WTC11 (cell line): ENCODE measurements at regions not wholly inside any gene's neighbourhood (a gene's known extent, or its start where the extent isn't known, plus 50 kb on each side); places are given as distances from the start of the nearest gene placed in this dataset.

Experiments
- ATAC-seq: fragments of 200-7000 bp; cut with Tn5 transposase; 2 replicates; pipeline ENCODE4 v1.10.0; 2021; ENCODE audit warnings: mild to moderate bottlenecking, moderate library complexity
- CTCF ChIA-PET: fragments of 300-600 bp; sonication (Branson Sonifier 250); formaldehyde crosslinking; loops from one replicate; lab custom pipeline; 2021; ENCODE audit warnings: antibody characterized with exemption; lab: Charles Lee
- POLR2A ChIA-PET: fragments of 350-600 bp; sonication (Branson Sonifier 250); formaldehyde crosslinking; loops from one replicate; lab custom pipeline; 2021; ENCODE audit warnings: antibody characterized with exemption; lab: Charles Lee
- DNase-seq: peaks from one replicate; pipeline ENCODE4 v3.0.0; 2021; ENCODE audit warnings: low spot score
- H3K27ac Mint-ChIP-seq: 2 replicates; pipeline ENCODE4 v1.8.0; 2021; ENCODE audit warnings: mixed read lengths
- H3K27me3 Mint-ChIP-seq: 2 replicates; pipeline ENCODE4 v1.8.0; 2021; ENCODE audit warnings: low read depth, mild to moderate bottlenecking, moderate library complexity, mixed read lengths
- H3K36me3 Mint-ChIP-seq: 2 replicates; pipeline ENCODE4 v1.8.0; 2021; ENCODE audit warnings: mixed read lengths
- H3K4me1 Mint-ChIP-seq: 2 replicates; pipeline ENCODE4 v1.8.0; 2022; ENCODE audit warnings: mixed read lengths
- H3K4me3 Mint-ChIP-seq: 2 replicates; pipeline ENCODE4 v1.8.0; 2021; ENCODE audit warnings: mild to moderate bottlenecking, moderate library complexity, mixed read lengths
- H3K9me3 Mint-ChIP-seq: 2 replicates; pipeline ENCODE4 v1.8.0; 2021; ENCODE audit warnings: mixed read lengths
- CDX4 ChIP-seq: fragments of 250-450 bp; sonication (Bioruptor Pico); IDR thresholded peaks from 2 replicates; pipeline ENCODE4 v1.9.0; 2021; ENCODE audit warnings: moderate library complexity, mild to moderate bottlenecking, inconsistent platforms, borderline replicate concordance
- ELF4 ChIP-seq: sonication (generic); formaldehyde crosslinking; IDR thresholded peaks from 2 replicates; pipeline ENCODE4 v1.8.1; 2022; ENCODE audit warnings: low read depth, mild to moderate bottlenecking, moderate library complexity, missing genetic modification reagents
- ERG ChIP-seq: fragments of 250-450 bp; sonication (Bioruptor Pico); IDR thresholded peaks from 2 replicates; pipeline ENCODE4 v1.8.0; 2021; ENCODE audit warnings: mild to moderate bottlenecking
- ESRRA ChIP-seq: sonication (generic); formaldehyde crosslinking; IDR thresholded peaks from 2 replicates; pipeline ENCODE4 v1.8.1; 2022; ENCODE audit warnings: mild to moderate bottlenecking, missing genetic modification reagents, borderline replicate concordance
- ETV6 ChIP-seq: sonication (generic); formaldehyde crosslinking; IDR thresholded peaks from 2 replicates; pipeline ENCODE4 v1.8.1; 2022; ENCODE audit warnings: mild to moderate bottlenecking, missing genetic modification reagents
- FOXJ3 ChIP-seq: sonication (generic); formaldehyde crosslinking; IDR thresholded peaks from 2 replicates; pipeline ENCODE4 v1.9.0; 2021; ENCODE audit warnings: missing genetic modification reagents, mild to moderate bottlenecking, borderline replicate concordance
- HMGA2 ChIP-seq: fragments of 250-450 bp; sonication (Bioruptor Pico); IDR thresholded peaks from 2 replicates; pipeline ENCODE4 v1.4.0; 2021; ENCODE audit warnings: mild to moderate bottlenecking, moderate library complexity
- JUN ChIP-seq: sonication (generic); formaldehyde crosslinking; IDR thresholded peaks from 2 replicates; pipeline ENCODE4 v1.8.0; 2023; ENCODE audit warnings: mild to moderate bottlenecking, missing genetic modification reagents
- MYBL2 ChIP-seq: sonication (generic); formaldehyde crosslinking; IDR thresholded peaks from 2 replicates; pipeline ENCODE4 v1.8.1; 2023; ENCODE audit warnings: mild to moderate bottlenecking, moderate library complexity, missing genetic modification reagents
- RORB ChIP-seq: fragments of 250-450 bp; sonication (Bioruptor Pico); IDR thresholded peaks from 2 replicates; pipeline ENCODE4 v1.9.0; 2021; ENCODE audit warnings: mild to moderate bottlenecking
- TCF7 ChIP-seq: sonication (generic); formaldehyde crosslinking; IDR thresholded peaks from 2 replicates; pipeline ENCODE4 v1.8.0; 2022; ENCODE audit warnings: mild to moderate bottlenecking, low read depth, missing genetic modification reagents, moderate library complexity
- ZNF281 ChIP-seq: sonication (generic); formaldehyde crosslinking; IDR thresholded peaks from 2 replicates; pipeline ENCODE4 v1.8.0; 2023; ENCODE audit warnings: mild to moderate bottlenecking, missing genetic modification reagents
- ZNF396 ChIP-seq: fragments of 250-450 bp; sonication (Bioruptor Pico); IDR thresholded peaks from 2 replicates; pipeline ENCODE4 v1.8.0; 2021; ENCODE audit warnings: mild to moderate bottlenecking, moderate library complexity, borderline replicate concordance
- ZNF423 ChIP-seq: fragments of 250-450 bp; sonication (Bioruptor Pico); IDR thresholded peaks from 2 replicates; pipeline ENCODE4 v2.1.2; 2022; ENCODE audit warnings: mild to moderate bottlenecking, moderate library complexity
- ZNF425 ChIP-seq: fragments of 250-450 bp; sonication (Bioruptor Pico); conservative IDR thresholded peaks from 2 replicates; pipeline ENCODE4 v1.9.0; 2021; ENCODE audit warnings: mild to moderate bottlenecking
- ZNF671 ChIP-seq: fragments of 250-450 bp; sonication (Bioruptor Pico); IDR thresholded peaks from 2 replicates; pipeline ENCODE4 v1.8.0; 2021; ENCODE audit warnings: mild to moderate bottlenecking
- TF ChIP-seq, protein P1 (sequence below): fragments of 250-450 bp; sonication (Bioruptor Pico); IDR thresholded peaks from 2 replicates; pipeline ENCODE4 v1.9.0; 2021; ENCODE audit warnings: mild to moderate bottlenecking
- TF ChIP-seq, protein P2 (sequence below): sonication (generic); formaldehyde crosslinking; IDR thresholded peaks from 2 replicates; pipeline ENCODE4 v1.8.1; 2023; ENCODE audit warnings: mild to moderate bottlenecking, missing genetic modification reagents
- TF ChIP-seq, protein P3 (sequence below): sonication (generic); formaldehyde crosslinking; conservative IDR thresholded peaks from 2 replicates; pipeline ENCODE4 v1.8.1; 2023; ENCODE audit warnings: mild to moderate bottlenecking, low read depth, missing genetic modification reagents, moderate library complexity
- TF ChIP-seq, protein P4 (sequence below): sonication (generic); formaldehyde crosslinking; IDR thresholded peaks from 2 replicates; pipeline ENCODE4 v1.8.0; 2022; ENCODE audit warnings: mild to moderate bottlenecking, missing genetic modification reagents

DNA sequence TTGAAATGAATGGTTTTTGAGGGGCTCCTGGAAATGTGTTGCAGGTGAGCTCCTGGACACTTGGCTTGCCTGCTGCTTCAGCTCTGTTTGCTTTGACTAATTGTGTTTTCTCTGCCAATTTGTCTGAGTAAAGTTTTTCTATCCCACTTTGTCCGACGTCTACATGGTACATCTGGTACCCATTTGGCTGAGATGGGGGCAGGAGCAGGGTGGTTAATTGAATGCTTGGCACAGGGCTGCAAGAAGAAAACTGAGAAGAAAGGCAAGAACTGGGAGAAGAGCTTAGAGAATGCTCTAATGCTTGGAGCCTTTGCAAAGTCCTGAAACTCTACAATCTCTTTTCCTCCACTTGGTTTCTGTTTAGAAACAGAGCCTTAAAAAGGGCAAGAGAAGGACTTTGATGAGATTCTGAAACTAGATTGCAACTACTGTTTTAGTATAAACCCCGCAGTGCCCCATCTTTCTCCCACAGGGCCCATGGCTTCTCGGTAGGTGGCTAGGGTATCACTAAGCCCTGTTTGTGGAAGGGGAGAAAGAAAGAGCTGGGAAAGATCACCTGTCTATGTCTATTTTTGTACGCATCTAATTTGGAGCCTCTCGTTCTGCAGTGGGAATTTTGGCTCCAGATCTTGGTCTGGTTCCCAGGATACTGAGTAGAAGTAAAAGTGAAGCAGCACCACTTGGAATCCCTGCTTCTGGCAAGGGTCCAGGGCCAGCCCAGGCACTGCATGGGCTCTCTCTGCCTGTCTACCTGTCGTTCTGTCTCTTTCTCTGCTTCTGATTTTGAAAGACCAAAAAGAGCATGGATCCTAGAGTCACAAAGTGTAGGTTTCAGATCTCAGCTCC, 214.4 kb downstream of the SEMA6A start (continued):
- TF ChIP-seq, protein P1, sequence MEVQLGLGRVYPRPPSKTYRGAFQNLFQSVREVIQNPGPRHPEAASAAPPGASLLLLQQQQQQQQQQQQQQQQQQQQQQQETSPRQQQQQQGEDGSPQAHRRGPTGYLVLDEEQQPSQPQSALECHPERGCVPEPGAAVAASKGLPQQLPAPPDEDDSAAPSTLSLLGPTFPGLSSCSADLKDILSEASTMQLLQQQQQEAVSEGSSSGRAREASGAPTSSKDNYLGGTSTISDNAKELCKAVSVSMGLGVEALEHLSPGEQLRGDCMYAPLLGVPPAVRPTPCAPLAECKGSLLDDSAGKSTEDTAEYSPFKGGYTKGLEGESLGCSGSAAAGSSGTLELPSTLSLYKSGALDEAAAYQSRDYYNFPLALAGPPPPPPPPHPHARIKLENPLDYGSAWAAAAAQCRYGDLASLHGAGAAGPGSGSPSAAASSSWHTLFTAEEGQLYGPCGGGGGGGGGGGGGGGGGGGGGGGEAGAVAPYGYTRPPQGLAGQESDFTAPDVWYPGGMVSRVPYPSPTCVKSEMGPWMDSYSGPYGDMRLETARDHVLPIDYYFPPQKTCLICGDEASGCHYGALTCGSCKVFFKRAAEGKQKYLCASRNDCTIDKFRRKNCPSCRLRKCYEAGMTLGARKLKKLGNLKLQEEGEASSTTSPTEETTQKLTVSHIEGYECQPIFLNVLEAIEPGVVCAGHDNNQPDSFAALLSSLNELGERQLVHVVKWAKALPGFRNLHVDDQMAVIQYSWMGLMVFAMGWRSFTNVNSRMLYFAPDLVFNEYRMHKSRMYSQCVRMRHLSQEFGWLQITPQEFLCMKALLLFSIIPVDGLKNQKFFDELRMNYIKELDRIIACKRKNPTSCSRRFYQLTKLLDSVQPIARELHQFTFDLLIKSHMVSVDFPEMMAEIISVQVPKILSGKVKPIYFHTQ = no peak
- TF ChIP-seq RORB (CRISPR knock-in tag) (no peak), HMGA2 (CRISPR knock-in tag) (no peak), ZNF671 (CRISPR knock-in tag) (no peak), TCF7 (CRISPR knock-in tag) (no peak), ZNF423 (CRISPR knock-in tag) (no peak), MYBL2 (no peak), FOXJ3 (CRISPR knock-in tag) (no peak), ELF4 (CRISPR knock-in tag) (no peak), ETV6 (CRISPR knock-in tag) (no peak), ERG (CRISPR knock-in tag) (no peak)
- TF ChIP-seq, protein P2, sequence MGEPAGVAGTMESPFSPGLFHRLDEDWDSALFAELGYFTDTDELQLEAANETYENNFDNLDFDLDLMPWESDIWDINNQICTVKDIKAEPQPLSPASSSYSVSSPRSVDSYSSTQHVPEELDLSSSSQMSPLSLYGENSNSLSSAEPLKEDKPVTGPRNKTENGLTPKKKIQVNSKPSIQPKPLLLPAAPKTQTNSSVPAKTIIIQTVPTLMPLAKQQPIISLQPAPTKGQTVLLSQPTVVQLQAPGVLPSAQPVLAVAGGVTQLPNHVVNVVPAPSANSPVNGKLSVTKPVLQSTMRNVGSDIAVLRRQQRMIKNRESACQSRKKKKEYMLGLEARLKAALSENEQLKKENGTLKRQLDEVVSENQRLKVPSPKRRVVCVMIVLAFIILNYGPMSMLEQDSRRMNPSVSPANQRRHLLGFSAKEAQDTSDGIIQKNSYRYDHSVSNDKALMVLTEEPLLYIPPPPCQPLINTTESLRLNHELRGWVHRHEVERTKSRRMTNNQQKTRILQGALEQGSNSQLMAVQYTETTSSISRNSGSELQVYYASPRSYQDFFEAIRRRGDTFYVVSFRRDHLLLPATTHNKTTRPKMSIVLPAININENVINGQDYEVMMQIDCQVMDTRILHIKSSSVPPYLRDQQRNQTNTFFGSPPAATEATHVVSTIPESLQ (CRISPR knock-in tag) = no peak

GRCh38 chr5:116359592-116359991, 215.0 kb downstream of the SEMA6A start:
- H3K27ac Mint-ChIP-seq = no peak overlapping the region
- H3K27me3 Mint-ChIP-seq = peaks cover 7% of the 10 kb centered on the region
- DNase-seq (no peak), ATAC-seq (no peak)
- POLR2A ChIA-PET = no interaction called here
- CTCF ChIA-PET = interaction anchor here (0.7 to 2.2 kb wide), 2 partner anchors 16 to 71 kb away, joined by 3 to 8 read pairs; no protein-coding TSS in a partner anchor
- H3K36me3 Mint-ChIP-seq = no peaks in the 10 kb centered on the region
- H3K9me3 Mint-ChIP-seq = peaks cover 8% of the 10 kb centered on the region
- no peak overlapping the region for H3K4me3 Mint-ChIP-seq
- H3K4me1 Mint-ChIP-seq = peaks cover 3% of the 10 kb centered on the region; the same call in 1 of the 2 replicates
- no peak for TF ChIP-seq ZNF281
- no peak for TF ChIP-seq CDX4 (CRISPR knock-in tag)
- no peak for TF ChIP-seq ZNF396 (CRISPR knock-in tag)
- TF ChIP-seq JUN (CRISPR knock-in tag) = no peak
- no peak for TF ChIP-seq ESRRA (CRISPR knock-in tag)
- TF ChIP-seq, protein P3, sequence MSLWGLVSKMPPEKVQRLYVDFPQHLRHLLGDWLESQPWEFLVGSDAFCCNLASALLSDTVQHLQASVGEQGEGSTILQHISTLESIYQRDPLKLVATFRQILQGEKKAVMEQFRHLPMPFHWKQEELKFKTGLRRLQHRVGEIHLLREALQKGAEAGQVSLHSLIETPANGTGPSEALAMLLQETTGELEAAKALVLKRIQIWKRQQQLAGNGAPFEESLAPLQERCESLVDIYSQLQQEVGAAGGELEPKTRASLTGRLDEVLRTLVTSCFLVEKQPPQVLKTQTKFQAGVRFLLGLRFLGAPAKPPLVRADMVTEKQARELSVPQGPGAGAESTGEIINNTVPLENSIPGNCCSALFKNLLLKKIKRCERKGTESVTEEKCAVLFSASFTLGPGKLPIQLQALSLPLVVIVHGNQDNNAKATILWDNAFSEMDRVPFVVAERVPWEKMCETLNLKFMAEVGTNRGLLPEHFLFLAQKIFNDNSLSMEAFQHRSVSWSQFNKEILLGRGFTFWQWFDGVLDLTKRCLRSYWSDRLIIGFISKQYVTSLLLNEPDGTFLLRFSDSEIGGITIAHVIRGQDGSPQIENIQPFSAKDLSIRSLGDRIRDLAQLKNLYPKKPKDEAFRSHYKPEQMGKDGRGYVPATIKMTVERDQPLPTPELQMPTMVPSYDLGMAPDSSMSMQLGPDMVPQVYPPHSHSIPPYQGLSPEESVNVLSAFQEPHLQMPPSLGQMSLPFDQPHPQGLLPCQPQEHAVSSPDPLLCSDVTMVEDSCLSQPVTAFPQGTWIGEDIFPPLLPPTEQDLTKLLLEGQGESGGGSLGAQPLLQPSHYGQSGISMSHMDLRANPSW (CRISPR knock-in tag) = no peak
- TF ChIP-seq ZNF425 (CRISPR knock-in tag) = no peak
- TF ChIP-seq, protein P4, sequence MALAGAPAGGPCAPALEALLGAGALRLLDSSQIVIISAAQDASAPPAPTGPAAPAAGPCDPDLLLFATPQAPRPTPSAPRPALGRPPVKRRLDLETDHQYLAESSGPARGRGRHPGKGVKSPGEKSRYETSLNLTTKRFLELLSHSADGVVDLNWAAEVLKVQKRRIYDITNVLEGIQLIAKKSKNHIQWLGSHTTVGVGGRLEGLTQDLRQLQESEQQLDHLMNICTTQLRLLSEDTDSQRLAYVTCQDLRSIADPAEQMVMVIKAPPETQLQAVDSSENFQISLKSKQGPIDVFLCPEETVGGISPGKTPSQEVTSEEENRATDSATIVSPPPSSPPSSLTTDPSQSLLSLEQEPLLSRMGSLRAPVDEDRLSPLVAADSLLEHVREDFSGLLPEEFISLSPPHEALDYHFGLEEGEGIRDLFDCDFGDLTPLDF (CRISPR knock-in tag) = no peak
